ENCODE measurements at regions not wholly inside any gene's neighbourhood (a gene's known extent, or its start where the extent isn't known, plus 50 kb on each side); places are given as distances from the start of the nearest gene placed in this dataset.

- WGBS (ENCODE audit: insufficient coverage), result 89% methylated on average over 3 of the region's 6 CpGs
- POLR2A ChIA-PET, result no interaction called here
- peaks cover 0 to 4% (median 0%) of the 10 kb centered on the region in 5 experiments for H3K9me3 ChIP-seq (ENCODE audit: control extremely low read depth in 1 of 5, control insufficient read depth in 4 of 5, insufficient read depth in 2 of 5, low read depth in 1 of 5, low read length in 4 of 5)
- no peaks in the 10 kb centered on the region for H3K4me1 ChIP-seq (ENCODE audit: control extremely low read depth in 1 of 4, control insufficient read depth in 4 of 4, insufficient read depth in 4 of 4, low read length in 3 of 4)
- peaks cover 0 to 18% (median 2%) of the 10 kb centered on the region in 5 experiments for H3K27me3 ChIP-seq (replicated peaks in 2 of 5; ENCODE audit: control insufficient read depth in 4 of 5, insufficient read depth in 5 of 5, low read length in 4 of 5)
- CTCF ChIA-PET, result no interaction called here
- no peak overlapping the region for H3K27ac ChIP-seq (ENCODE audit: insufficient read depth in 1 of 2, low read depth in 1 of 2, low read length in 2 of 2, poor library complexity in 1 of 2, severe bottlenecking in 2 of 2)
- DNase-seq, result no peak
- H3K36me3 ChIP-seq (ENCODE audit: control insufficient read depth in 4 of 4, insufficient read depth in 4 of 4, low read length in 3 of 4), result no peaks in the 10 kb centered on the region
- no peak overlapping the region for H3K4me3 ChIP-seq (ENCODE audit: control insufficient read depth in 1 of 7, extremely low read depth in 1 of 7, insufficient read depth in 4 of 7, low read depth in 2 of 7, low read length in 6 of 7)
Observed at GRCh38 chr9:135320331-135320730, 159.3 kb upstream of the PPP1R26 start.

- Histone ChIP-seq H3K36me3 (ENCODE audit: control insufficient read depth in 4 of 4, insufficient read depth in 4 of 4, low read length in 3 of 4) (no peaks in the 10 kb centered on the region), H3K9me3 (ENCODE audit: control extremely low read depth in 1 of 5, control insufficient read depth in 4 of 5, insufficient read depth in 2 of 5, low read depth in 1 of 5, low read length in 4 of 5) (peaks cover 0 to 4% (median 0%) of the 10 kb centered on the region in 5 experiments), H3K4me3 (ENCODE audit: control insufficient read depth in 1 of 7, extremely low read depth in 1 of 7, insufficient read depth in 4 of 7, low read depth in 2 of 7, low read length in 6 of 7) (no peak overlapping the region), H3K27ac (ENCODE audit: insufficient read depth in 1 of 2, low read depth in 1 of 2, low read length in 2 of 2, poor library complexity in 1 of 2, severe bottlenecking in 2 of 2) (no peak overlapping the region), H3K4me1 (ENCODE audit: control extremely low read depth in 1 of 4, control insufficient read depth in 4 of 4, insufficient read depth in 4 of 4, low read length in 3 of 4) (no peaks in the 10 kb centered on the region), H3K27me3 (replicated peaks in 2 of 5; ENCODE audit: control insufficient read depth in 4 of 5, insufficient read depth in 5 of 5, low read length in 4 of 5) (peaks cover 0 to 13% (median 2%) of the 10 kb centered on the region in 5 experiments)
- ChIA-PET CTCF (no interaction called here), POLR2A (no interaction called here)
- DNase-seq, result no peak
- 88% methylated on average over 4 of the region's 6 CpGs for WGBS (ENCODE audit: insufficient coverage)
Observed at GRCh38 chr9:135320943-135321342, 158.6 kb upstream of the PPP1R26 start.

- WGBS (ENCODE audit: insufficient coverage), result 86% methylated on average over 4 of the region's 4 CpGs
- Histone ChIP-seq H3K27me3 (replicated peaks in 2 of 5; ENCODE audit: control insufficient read depth in 4 of 5, insufficient read depth in 5 of 5, low read length in 4 of 5) (peaks cover 0 to 13% (median 0%) of the 10 kb centered on the region in 5 experiments), H3K36me3 (ENCODE audit: control insufficient read depth in 4 of 4, insufficient read depth in 4 of 4, low read length in 3 of 4) (no peaks in the 10 kb centered on the region), H3K4me1 (ENCODE audit: control extremely low read depth in 1 of 4, control insufficient read depth in 4 of 4, insufficient read depth in 4 of 4, low read length in 3 of 4) (no peaks in the 10 kb centered on the region), H3K4me3 (ENCODE audit: control insufficient read depth in 1 of 7, extremely low read depth in 1 of 7, insufficient read depth in 4 of 7, low read depth in 2 of 7, low read length in 6 of 7) (no peak overlapping the region), H3K9me3 (ENCODE audit: control extremely low read depth in 1 of 5, control insufficient read depth in 4 of 5, insufficient read depth in 2 of 5, low read depth in 1 of 5, low read length in 4 of 5) (peaks cover 0 to 4% (median 0%) of the 10 kb centered on the region in 5 experiments), H3K27ac (ENCODE audit: insufficient read depth in 1 of 2, low read depth in 1 of 2, low read length in 2 of 2, poor library complexity in 1 of 2, severe bottlenecking in 2 of 2) (no peak overlapping the region)
- DNase-seq, result no peak
- ChIA-PET CTCF (no interaction called here), POLR2A (no interaction called here)
Observed at GRCh38 chr9:135321580-135321979, 158.0 kb upstream of the PPP1R26 start.

GRCh38 chr9:135324329-135324728 lies 155.3 kb upstream of the PPP1R26 start:
- H3K4me3 ChIP-seq (ENCODE audit: control insufficient read depth in 1 of 7, extremely low read depth in 1 of 7, insufficient read depth in 4 of 7, low read depth in 2 of 7, low read length in 6 of 7), result no peak overlapping the region
- H3K4me1 ChIP-seq (ENCODE audit: control extremely low read depth in 1 of 4, control insufficient read depth in 4 of 4, insufficient read depth in 4 of 4, low read length in 3 of 4), result no peaks in the 10 kb centered on the region
- POLR2A ChIA-PET, result no interaction called here
- peaks cover 0 to 16% (median 0%) of the 10 kb centered on the region in 5 experiments for H3K27me3 ChIP-seq (replicated peaks in 2 of 5; ENCODE audit: control insufficient read depth in 4 of 5, insufficient read depth in 5 of 5, low read length in 4 of 5)
- no peak for DNase-seq
- H3K9me3 ChIP-seq (ENCODE audit: control extremely low read depth in 1 of 5, control insufficient read depth in 4 of 5, insufficient read depth in 2 of 5, low read depth in 1 of 5, low read length in 4 of 5), result peaks cover 0 to 7% (median 0%) of the 10 kb centered on the region in 5 experiments
- 94% methylated on average over 3 of the region's 6 CpGs for WGBS (ENCODE audit: insufficient coverage)
- no peaks in the 10 kb centered on the region for H3K36me3 ChIP-seq (ENCODE audit: control insufficient read depth in 4 of 4, insufficient read depth in 4 of 4, low read length in 3 of 4)
- CTCF ChIA-PET, result no interaction called here
- no peak overlapping the region for H3K27ac ChIP-seq (ENCODE audit: insufficient read depth in 1 of 2, low read depth in 1 of 2, low read length in 2 of 2, poor library complexity in 1 of 2, severe bottlenecking in 2 of 2)

GRCh38 chr9:135326141-135326540 lies 153.4 kb upstream of the PPP1R26 start:
- H3K27me3 ChIP-seq (replicated peaks in 2 of 5; ENCODE audit: control insufficient read depth in 4 of 5, insufficient read depth in 5 of 5, low read length in 4 of 5), result peaks cover 0 to 15% (median 0%) of the 10 kb centered on the region in 5 experiments
- ChIA-PET CTCF (no interaction called here), POLR2A (no interaction called here)
- H3K4me1 ChIP-seq (ENCODE audit: control extremely low read depth in 1 of 4, control insufficient read depth in 4 of 4, insufficient read depth in 4 of 4, low read length in 3 of 4), result no peaks in the 10 kb centered on the region
- no peak for DNase-seq
- H3K9me3 ChIP-seq (ENCODE audit: control extremely low read depth in 1 of 5, control insufficient read depth in 4 of 5, insufficient read depth in 2 of 5, low read depth in 1 of 5, low read length in 4 of 5), result peaks cover 0 to 7% (median 0%) of the 10 kb centered on the region in 5 experiments
- no peak overlapping the region for H3K27ac ChIP-seq (ENCODE audit: insufficient read depth in 1 of 2, low read depth in 1 of 2, low read length in 2 of 2, poor library complexity in 1 of 2, severe bottlenecking in 2 of 2)
- H3K4me3 ChIP-seq (ENCODE audit: control insufficient read depth in 1 of 7, extremely low read depth in 1 of 7, insufficient read depth in 4 of 7, low read depth in 2 of 7, low read length in 6 of 7), result no peak overlapping the region
- H3K36me3 ChIP-seq (ENCODE audit: control insufficient read depth in 4 of 4, insufficient read depth in 4 of 4, low read length in 3 of 4), result no peaks in the 10 kb centered on the region
- 92% methylated on average over 7 of the region's 7 CpGs for WGBS (ENCODE audit: insufficient coverage)

- ChIA-PET CTCF (no interaction called here), POLR2A (no interaction called here)
- Histone ChIP-seq H3K9me3 (ENCODE audit: control extremely low read depth in 1 of 5, control insufficient read depth in 4 of 5, insufficient read depth in 2 of 5, low read depth in 1 of 5, low read length in 4 of 5) (peaks cover 0 to 7% (median 0%) of the 10 kb centered on the region in 5 experiments), H3K4me3 (ENCODE audit: control insufficient read depth in 1 of 7, extremely low read depth in 1 of 7, insufficient read depth in 4 of 7, low read depth in 2 of 7, low read length in 6 of 7) (no peak overlapping the region), H3K36me3 (ENCODE audit: control insufficient read depth in 4 of 4, insufficient read depth in 4 of 4, low read length in 3 of 4) (no peaks in the 10 kb centered on the region), H3K27me3 (replicated peaks in 2 of 5; ENCODE audit: control insufficient read depth in 4 of 5, insufficient read depth in 5 of 5, low read length in 4 of 5) (peaks cover 0 to 14% (median 0%) of the 10 kb centered on the region in 5 experiments), H3K4me1 (ENCODE audit: control extremely low read depth in 1 of 4, control insufficient read depth in 4 of 4, insufficient read depth in 4 of 4, low read length in 3 of 4) (no peaks in the 10 kb centered on the region), H3K27ac (ENCODE audit: insufficient read depth in 1 of 2, low read depth in 1 of 2, low read length in 2 of 2, poor library complexity in 1 of 2, severe bottlenecking in 2 of 2) (no peak overlapping the region)
- WGBS (ENCODE audit: insufficient coverage), result 97% methylated on average over 9 of the region's 11 CpGs
- no peak for DNase-seq
Observed at GRCh38 chr9:135326633-135327152, 152.9 kb upstream of the PPP1R26 start.

- POLR2A ChIA-PET, result no interaction called here
- Histone ChIP-seq H3K4me3 (ENCODE audit: control insufficient read depth in 1 of 7, extremely low read depth in 1 of 7, insufficient read depth in 4 of 7, low read depth in 2 of 7, low read length in 6 of 7) (no peak overlapping the region), H3K9me3 (ENCODE audit: control extremely low read depth in 1 of 5, control insufficient read depth in 4 of 5, insufficient read depth in 2 of 5, low read depth in 1 of 5, low read length in 4 of 5) (peaks cover 0 to 7% (median 0%) of the 10 kb centered on the region in 5 experiments), H3K27me3 (replicated peaks in 2 of 5; ENCODE audit: control insufficient read depth in 4 of 5, insufficient read depth in 5 of 5, low read length in 4 of 5) (peaks cover 0 to 21% (median 2%) of the 10 kb centered on the region in 5 experiments), H3K27ac (ENCODE audit: insufficient read depth in 1 of 2, low read depth in 1 of 2, low read length in 2 of 2, poor library complexity in 1 of 2, severe bottlenecking in 2 of 2) (no peak overlapping the region), H3K36me3 (ENCODE audit: control insufficient read depth in 4 of 4, insufficient read depth in 4 of 4, low read length in 3 of 4) (no peaks in the 10 kb centered on the region), H3K4me1 (ENCODE audit: control extremely low read depth in 1 of 4, control insufficient read depth in 4 of 4, insufficient read depth in 4 of 4, low read length in 3 of 4) (no peaks in the 10 kb centered on the region)
- no peak for DNase-seq
- 84% methylated on average over 14 of the region's 20 CpGs for WGBS (ENCODE audit: insufficient coverage)
- CTCF ChIA-PET, result no interaction called here
Observed at GRCh38 chr9:135328485-135329417, 150.8 kb upstream of the PPP1R26 start.
